HEK293 (cell line): ENCODE measurements at regions not wholly inside any gene's neighbourhood (a gene's known extent, or its start where the extent isn't known, plus 50 kb on each side); places are given as distances from the start of the nearest gene placed in this dataset.

ENCODE experiments used
- CTCF ChIA-PET: fragments of 350-600 bp; formaldehyde crosslinking; extraction: SDS; loops from one replicate; lab custom pipeline; 2021; ENCODE audit warnings: antibody characterized with exemption; lab: Yijun Ruan, JAX
- POLR2A ChIA-PET: fragments of 300-600 bp; formaldehyde crosslinking; extraction: SDS; loops from one replicate; lab custom pipeline; 2020; ENCODE audit warnings: antibody characterized with exemption, inconsistent platforms; lab: Yijun Ruan, JAX
- H3K27ac ChIP-seq: fragments of 200-500 bp; sonication (Bioruptor generic); 2 replicates; pipeline ENCODE4 v1.5.1; 2014; ENCODE audit warnings: low read depth, low read length, control low read depth, inconsistent platforms; ENCODE audit errors: extremely low read depth
- H3K36me3 ChIP-seq, 2 experiments: fragments of 200-500 bp in 1 of 2; sonication (Bioruptor generic) in 1 of 2; 1 replicate in 1 of 2; 2 replicates in 1 of 2; pipeline ENCODE4 v1.5.1; 2014 to 2017; ENCODE audit warnings: inconsistent platforms in 2 of 2, low read length in 2 of 2; ENCODE audit not compliant: control insufficient read depth in 2 of 2, insufficient read depth in 1 of 2
- H3K4me1 ChIP-seq: fragments of 200-500 bp; sonication (Bioruptor generic); 2 replicates; pipeline ENCODE4 v1.5.1; 2014; ENCODE audit warnings: mild to moderate bottlenecking, low read length, inconsistent platforms; ENCODE audit not compliant: control insufficient read depth, insufficient read depth
- H3K4me3 ChIP-seq: 2 replicates; pipeline ENCODE4 v1.5.1; 2011; ENCODE audit warnings: low read depth, mild to moderate bottlenecking, control low read depth, low read length, moderate library complexity
- H3K9me3 ChIP-seq: fragments of 200-500 bp; sonication (Bioruptor generic); 2 replicates; pipeline ENCODE4 v1.5.1; 2014; ENCODE audit warnings: low read depth, low read length, inconsistent platforms; ENCODE audit not compliant: control insufficient read depth, insufficient read depth
- REST ChIP-seq: fragments of 450-650 bp; formaldehyde crosslinking; IDR thresholded peaks from 2 replicates; pipeline ENCODE4 v1.5.1; 2016; ENCODE audit warnings: missing biosample characterization, missing genetic modification characterization
- ZBTB49 ChIP-seq: fragments of 450-650 bp; formaldehyde crosslinking; IDR thresholded peaks from 2 replicates; pipeline ENCODE4 v1.5.1; 2016; ENCODE audit warnings: missing biosample characterization, missing genetic modification characterization, low read depth
- ZBTB8A ChIP-seq: fragments of 450-650 bp; formaldehyde crosslinking; IDR thresholded peaks from 2 replicates; pipeline ENCODE4 v1.5.1; 2016; ENCODE audit warnings: missing biosample characterization, missing genetic modification characterization
- ZFP3 ChIP-seq: fragments of 450-650 bp; formaldehyde crosslinking; IDR thresholded peaks from 2 replicates; pipeline ENCODE4 v1.5.1; 2016; ENCODE audit warnings: low read depth, missing biosample characterization, missing genetic modification characterization
- ZNF157 ChIP-seq: fragments of 450-650 bp; formaldehyde crosslinking; IDR thresholded peaks from 2 replicates; pipeline ENCODE4 v1.5.1; 2016; ENCODE audit warnings: missing biosample characterization, missing genetic modification characterization
- ZNF169 ChIP-seq: fragments of 450-650 bp; formaldehyde crosslinking; IDR thresholded peaks from 2 replicates; pipeline ENCODE4 v1.5.1; 2016; ENCODE audit warnings: missing biosample characterization, missing genetic modification characterization
- ZNF175 ChIP-seq: fragments of 450-650 bp; formaldehyde crosslinking; IDR thresholded peaks from 2 replicates; pipeline ENCODE4 v1.5.1; 2016; ENCODE audit warnings: missing biosample characterization, missing genetic modification characterization
- ZNF266 ChIP-seq: fragments of 450-650 bp; formaldehyde crosslinking; IDR thresholded peaks from 2 replicates; pipeline ENCODE4 v1.5.1; 2016; ENCODE audit warnings: missing biosample characterization, missing genetic modification characterization, low read depth
- ZNF280D ChIP-seq: fragments of 450-650 bp; formaldehyde crosslinking; IDR thresholded peaks from 2 replicates; pipeline ENCODE4 v1.5.1; 2016; ENCODE audit warnings: missing biosample characterization, missing genetic modification characterization
- ZNF37A ChIP-seq: fragments of 450-650 bp; IDR thresholded peaks from 2 replicates; pipeline ENCODE4 v1.5.1; 2018; ENCODE audit warnings: missing biosample characterization, missing genetic modification characterization
- ZNF433 ChIP-seq: fragments of 450-650 bp; formaldehyde crosslinking; IDR thresholded peaks from 2 replicates; pipeline ENCODE4 v1.5.1; 2016; ENCODE audit warnings: missing biosample characterization, missing genetic modification characterization, low read depth
- ZNF529 ChIP-seq: fragments of 450-650 bp; formaldehyde crosslinking; IDR thresholded peaks from 2 replicates; pipeline ENCODE4 v1.5.1; 2017; ENCODE audit warnings: missing genetic modification characterization, missing biosample characterization; ENCODE audit not compliant: insufficient replicate concordance
- ZNF561 ChIP-seq: fragments of 450-650 bp; IDR thresholded peaks from 2 replicates; pipeline ENCODE4 v1.5.1; 2018; ENCODE audit warnings: missing biosample characterization, missing genetic modification characterization, borderline replicate concordance
- ZNF610 ChIP-seq: fragments of 450-650 bp; formaldehyde crosslinking; IDR thresholded peaks from 2 replicates; pipeline ENCODE4 v1.5.1; 2016; ENCODE audit warnings: missing biosample characterization, missing genetic modification characterization, borderline replicate concordance
- ZNF701 ChIP-seq: fragments of 450-650 bp; formaldehyde crosslinking; IDR thresholded peaks from 2 replicates; pipeline ENCODE4 v1.5.1; 2016; ENCODE audit warnings: missing biosample characterization, missing genetic modification characterization
- ZNF707 ChIP-seq: fragments of 450-650 bp; formaldehyde crosslinking; IDR thresholded peaks from 2 replicates; pipeline ENCODE4 v1.5.1; 2016; ENCODE audit warnings: missing biosample characterization, missing genetic modification characterization
- TF ChIP-seq, protein P1 (sequence below): fragments of 450-650 bp; formaldehyde crosslinking; IDR thresholded peaks from 2 replicates; pipeline ENCODE4 v1.5.1; 2017; ENCODE audit warnings: missing biosample characterization, missing genetic modification characterization
- TF ChIP-seq, protein P2 (sequence below): IDR thresholded peaks from 2 replicates; pipeline ENCODE4 v1.6.1; 2011; ENCODE audit warnings: mild to moderate bottlenecking, low read depth, low read length, borderline replicate concordance
- TF ChIP-seq, protein P3 (sequence below): fragments of 450-650 bp; formaldehyde crosslinking; IDR thresholded peaks from 2 replicates; pipeline ENCODE4 v1.5.1; 2016; ENCODE audit warnings: missing biosample characterization, missing genetic modification characterization

GRCh38 chr6:74434171-74434570 is 738.2 kb downstream of the CD109 start:
- CTCF ChIA-PET, result no interaction called here
- no peak for TF ChIP-seq REST (tag by site-specific recombination)
- TF ChIP-seq ZNF561 (tag by site-specific recombination), result no peak
- TF ChIP-seq ZNF707 (tag by site-specific recombination), result no peak
- no peak for TF ChIP-seq ZNF266
- TF ChIP-seq, protein P1, sequence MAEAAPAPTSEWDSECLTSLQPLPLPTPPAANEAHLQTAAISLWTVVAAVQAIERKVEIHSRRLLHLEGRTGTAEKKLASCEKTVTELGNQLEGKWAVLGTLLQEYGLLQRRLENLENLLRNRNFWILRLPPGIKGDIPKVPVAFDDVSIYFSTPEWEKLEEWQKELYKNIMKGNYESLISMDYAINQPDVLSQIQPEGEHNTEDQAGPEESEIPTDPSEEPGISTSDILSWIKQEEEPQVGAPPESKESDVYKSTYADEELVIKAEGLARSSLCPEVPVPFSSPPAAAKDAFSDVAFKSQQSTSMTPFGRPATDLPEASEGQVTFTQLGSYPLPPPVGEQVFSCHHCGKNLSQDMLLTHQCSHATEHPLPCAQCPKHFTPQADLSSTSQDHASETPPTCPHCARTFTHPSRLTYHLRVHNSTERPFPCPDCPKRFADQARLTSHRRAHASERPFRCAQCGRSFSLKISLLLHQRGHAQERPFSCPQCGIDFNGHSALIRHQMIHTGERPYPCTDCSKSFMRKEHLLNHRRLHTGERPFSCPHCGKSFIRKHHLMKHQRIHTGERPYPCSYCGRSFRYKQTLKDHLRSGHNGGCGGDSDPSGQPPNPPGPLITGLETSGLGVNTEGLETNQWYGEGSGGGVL, result no peak
- no peak for TF ChIP-seq ZNF280D (tag by site-specific recombination)
- TF ChIP-seq, protein P2, sequence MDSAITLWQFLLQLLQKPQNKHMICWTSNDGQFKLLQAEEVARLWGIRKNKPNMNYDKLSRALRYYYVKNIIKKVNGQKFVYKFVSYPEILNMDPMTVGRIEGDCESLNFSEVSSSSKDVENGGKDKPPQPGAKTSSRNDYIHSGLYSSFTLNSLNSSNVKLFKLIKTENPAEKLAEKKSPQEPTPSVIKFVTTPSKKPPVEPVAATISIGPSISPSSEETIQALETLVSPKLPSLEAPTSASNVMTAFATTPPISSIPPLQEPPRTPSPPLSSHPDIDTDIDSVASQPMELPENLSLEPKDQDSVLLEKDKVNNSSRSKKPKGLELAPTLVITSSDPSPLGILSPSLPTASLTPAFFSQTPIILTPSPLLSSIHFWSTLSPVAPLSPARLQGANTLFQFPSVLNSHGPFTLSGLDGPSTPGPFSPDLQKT, result no peak
- TF ChIP-seq ZNF529 (tag by site-specific recombination), result no peak
- TF ChIP-seq ZNF175 (tag by site-specific recombination), result no peak
- no peak for TF ChIP-seq ZFP3 (tag by site-specific recombination)
- TF ChIP-seq ZBTB8A (tag by site-specific recombination), result no peak
- TF ChIP-seq ZBTB49 (tag by site-specific recombination), result no peak
- no peak for TF ChIP-seq ZNF169 (tag by site-specific recombination)
- TF ChIP-seq, protein P3, sequence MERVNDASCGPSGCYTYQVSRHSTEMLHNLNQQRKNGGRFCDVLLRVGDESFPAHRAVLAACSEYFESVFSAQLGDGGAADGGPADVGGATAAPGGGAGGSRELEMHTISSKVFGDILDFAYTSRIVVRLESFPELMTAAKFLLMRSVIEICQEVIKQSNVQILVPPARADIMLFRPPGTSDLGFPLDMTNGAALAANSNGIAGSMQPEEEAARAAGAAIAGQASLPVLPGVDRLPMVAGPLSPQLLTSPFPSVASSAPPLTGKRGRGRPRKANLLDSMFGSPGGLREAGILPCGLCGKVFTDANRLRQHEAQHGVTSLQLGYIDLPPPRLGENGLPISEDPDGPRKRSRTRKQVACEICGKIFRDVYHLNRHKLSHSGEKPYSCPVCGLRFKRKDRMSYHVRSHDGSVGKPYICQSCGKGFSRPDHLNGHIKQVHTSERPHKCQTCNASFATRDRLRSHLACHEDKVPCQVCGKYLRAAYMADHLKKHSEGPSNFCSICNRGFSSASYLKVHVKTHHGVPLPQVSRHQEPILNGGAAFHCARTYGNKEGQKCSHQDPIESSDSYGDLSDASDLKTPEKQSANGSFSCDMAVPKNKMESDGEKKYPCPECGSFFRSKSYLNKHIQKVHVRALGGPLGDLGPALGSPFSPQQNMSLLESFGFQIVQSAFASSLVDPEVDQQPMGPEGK (tag by site-specific recombination), result no peak
- no peak for TF ChIP-seq ZNF701 (tag by site-specific recombination)
- no peak for TF ChIP-seq ZNF610 (tag by site-specific recombination)
- no peak for TF ChIP-seq ZNF157 (tag by site-specific recombination)
- no peak for TF ChIP-seq ZNF433 (tag by site-specific recombination)
- no peak for TF ChIP-seq ZNF37A (tag by site-specific recombination)
- TF ChIP-seq, all 188 proteins: peak for 0
- H3K36me3 ChIP-seq, result no peaks in the 10 kb centered on the region

More at GRCh38 chr6:74434171-74434570, 738.2 kb downstream of the CD109 start:
- H3K4me1 ChIP-seq, result no peaks in the 10 kb centered on the region
- H3K9me3 ChIP-seq, result no peaks in the 10 kb centered on the region
- POLR2A ChIA-PET, result no interaction called here
- H3K4me3 ChIP-seq, result no peak overlapping the region
- H3K27ac ChIP-seq, result no peak overlapping the region
